WTC11 (cell line): ENCODE measurements at regions not wholly inside any gene's neighbourhood (a gene's known extent, or its start where the extent isn't known, plus 50 kb on each side); places are given as distances from the start of the nearest gene placed in this dataset.

Source experiments
- ATF1 ChIP-seq: sonication (generic); formaldehyde crosslinking; IDR thresholded peaks from 2 replicates; pipeline ENCODE4 v1.8.1; 2023; ENCODE audit warnings: mild to moderate bottlenecking, moderate library complexity, missing genetic modification reagents
- CTCF ChIP-seq: fragments of 200-600 bp; IDR thresholded peaks from 2 replicates; pipeline ENCODE4 v1.8.0; 2022; ENCODE audit warnings: antibody characterized with exemption
- ETV6 ChIP-seq: sonication (generic); formaldehyde crosslinking; IDR thresholded peaks from 2 replicates; pipeline ENCODE4 v1.8.1; 2022; ENCODE audit warnings: mild to moderate bottlenecking, missing genetic modification reagents
- FOXK1 ChIP-seq: sonication (generic); formaldehyde crosslinking; IDR thresholded peaks from 2 replicates; pipeline ENCODE4 v1.8.0; 2022; ENCODE audit warnings: mild to moderate bottlenecking, moderate library complexity, missing genetic modification reagents
- TEAD4 ChIP-seq: sonication (generic); formaldehyde crosslinking; IDR thresholded peaks from 2 replicates; pipeline ENCODE4 v1.8.0; 2022; ENCODE audit warnings: mild to moderate bottlenecking, missing genetic modification reagents
- USF1 ChIP-seq: sonication (generic); formaldehyde crosslinking; IDR thresholded peaks from 2 replicates; pipeline ENCODE4 v1.8.0; 2022; ENCODE audit warnings: mild to moderate bottlenecking, missing genetic modification reagents
- ZNF416 ChIP-seq: fragments of 250-450 bp; sonication (Bioruptor Pico); IDR thresholded peaks from 2 replicates; pipeline ENCODE4 v1.9.0; 2021; ENCODE audit warnings: mild to moderate bottlenecking, inconsistent platforms
- ZNF512 ChIP-seq: sonication (generic); formaldehyde crosslinking; IDR thresholded peaks from 2 replicates; pipeline ENCODE4 v1.8.1; 2022; ENCODE audit warnings: missing genetic modification reagents, borderline replicate concordance
- TF ChIP-seq, protein P1 (sequence below): sonication (generic); formaldehyde crosslinking; IDR thresholded peaks from 2 replicates; pipeline ENCODE4 v1.8.1; 2022; ENCODE audit warnings: low read depth, mild to moderate bottlenecking, moderate library complexity, missing genetic modification reagents, borderline replicate concordance
- TF ChIP-seq, protein P2 (sequence below): sonication (generic); formaldehyde crosslinking; IDR thresholded peaks from 2 replicates; pipeline ENCODE4 v1.8.0; 2022; ENCODE audit warnings: missing genetic modification reagents

- TF ChIP-seq ATF1 (CRISPR knock-in tag) (no peak), CTCF (no peak), USF1 (CRISPR knock-in tag) (no peak), ZNF416 (no peak), TEAD4 (CRISPR knock-in tag) (no peak), ZNF512 (no peak), ETV6 (CRISPR knock-in tag) (no peak), FOXK1 (CRISPR knock-in tag) (no peak)
- TF ChIP-seq, protein P1, sequence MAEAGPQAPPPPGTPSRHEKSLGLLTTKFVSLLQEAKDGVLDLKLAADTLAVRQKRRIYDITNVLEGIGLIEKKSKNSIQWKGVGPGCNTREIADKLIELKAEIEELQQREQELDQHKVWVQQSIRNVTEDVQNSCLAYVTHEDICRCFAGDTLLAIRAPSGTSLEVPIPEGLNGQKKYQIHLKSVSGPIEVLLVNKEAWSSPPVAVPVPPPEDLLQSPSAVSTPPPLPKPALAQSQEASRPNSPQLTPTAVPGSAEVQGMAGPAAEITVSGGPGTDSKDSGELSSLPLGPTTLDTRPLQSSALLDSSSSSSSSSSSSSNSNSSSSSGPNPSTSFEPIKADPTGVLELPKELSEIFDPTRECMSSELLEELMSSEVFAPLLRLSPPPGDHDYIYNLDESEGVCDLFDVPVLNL (CRISPR knock-in tag), result no peak
- TF ChIP-seq, protein P2, sequence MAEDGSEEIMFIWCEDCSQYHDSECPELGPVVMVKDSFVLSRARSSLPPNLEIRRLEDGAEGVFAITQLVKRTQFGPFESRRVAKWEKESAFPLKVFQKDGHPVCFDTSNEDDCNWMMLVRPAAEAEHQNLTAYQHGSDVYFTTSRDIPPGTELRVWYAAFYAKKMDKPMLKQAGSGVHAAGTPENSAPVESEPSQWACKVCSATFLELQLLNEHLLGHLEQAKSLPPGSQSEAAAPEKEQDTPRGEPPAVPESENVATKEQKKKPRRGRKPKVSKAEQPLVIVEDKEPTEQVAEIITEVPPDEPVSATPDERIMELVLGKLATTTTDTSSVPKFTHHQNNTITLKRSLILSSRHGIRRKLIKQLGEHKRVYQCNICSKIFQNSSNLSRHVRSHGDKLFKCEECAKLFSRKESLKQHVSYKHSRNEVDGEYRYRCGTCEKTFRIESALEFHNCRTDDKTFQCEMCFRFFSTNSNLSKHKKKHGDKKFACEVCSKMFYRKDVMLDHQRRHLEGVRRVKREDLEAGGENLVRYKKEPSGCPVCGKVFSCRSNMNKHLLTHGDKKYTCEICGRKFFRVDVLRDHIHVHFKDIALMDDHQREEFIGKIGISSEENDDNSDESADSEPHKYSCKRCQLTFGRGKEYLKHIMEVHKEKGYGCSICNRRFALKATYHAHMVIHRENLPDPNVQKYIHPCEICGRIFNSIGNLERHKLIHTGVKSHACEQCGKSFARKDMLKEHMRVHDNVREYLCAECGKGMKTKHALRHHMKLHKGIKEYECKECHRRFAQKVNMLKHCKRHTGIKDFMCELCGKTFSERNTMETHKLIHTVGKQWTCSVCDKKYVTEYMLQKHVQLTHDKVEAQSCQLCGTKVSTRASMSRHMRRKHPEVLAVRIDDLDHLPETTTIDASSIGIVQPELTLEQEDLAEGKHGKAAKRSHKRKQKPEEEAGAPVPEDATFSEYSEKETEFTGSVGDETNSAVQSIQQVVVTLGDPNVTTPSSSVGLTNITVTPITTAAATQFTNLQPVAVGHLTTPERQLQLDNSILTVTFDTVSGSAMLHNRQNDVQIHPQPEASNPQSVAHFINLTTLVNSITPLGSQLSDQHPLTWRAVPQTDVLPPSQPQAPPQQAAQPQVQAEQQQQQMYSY (CRISPR knock-in tag), result no peak
These were observed 389.0 kb downstream of the OLFM4 start for GRCh38 chr13:53417601-53418000.
